GM23338 (cell line): ENCODE measurements at regions not wholly inside any gene's neighbourhood (a gene's known extent, or its start where the extent isn't known, plus 50 kb on each side); places are given as distances from the start of the nearest gene placed in this dataset.

Source experiments
- ATAC-seq: fragments of 200-7000 bp; cut with Tn5 transposase; 3 replicates; pipeline ENCODE4 v1.9.1; 2020
- DNase-seq: peaks from one replicate; pipeline ENCODE4 v3.0.0-alpha.2; 2015; ENCODE audit warnings: low spot score
- H2AFZ ChIP-seq: fragments of 200-600 bp; sonication (generic); 2 replicates; pipeline ENCODE4 v1.8.0; 2016; ENCODE audit warnings: antibody characterized with exemption, mild to moderate bottlenecking, moderate library complexity
- H3F3A ChIP-seq: fragments of 200-600 bp; sonication (generic); replicated peaks from 2 replicates; pipeline ENCODE4 v1.8.0; 2017; ENCODE audit warnings: antibody characterized with exemption, mixed run types, low read depth
- H3K27ac ChIP-seq: fragments of 200-600 bp; sonication (generic); 2 replicates; pipeline ENCODE4 v1.6.1; 2016; ENCODE audit warnings: low read depth
- H3K27me3 ChIP-seq: fragments of 200-600 bp; sonication (generic); 2 replicates; pipeline ENCODE4 v1.8.0; 2016; ENCODE audit warnings: mild to moderate bottlenecking, mixed run types, moderate library complexity; ENCODE audit not compliant: insufficient read depth
- H3K36me3 ChIP-seq: fragments of 200-600 bp; sonication (generic); 2 replicates; pipeline ENCODE4 v1.8.0; 2016; ENCODE audit warnings: mild to moderate bottlenecking; ENCODE audit not compliant: insufficient read depth
- H3K4me1 ChIP-seq: fragments of 200-600 bp; sonication (generic); 2 replicates; pipeline ENCODE4 v1.8.0; 2016; ENCODE audit warnings: mild to moderate bottlenecking, moderate library complexity; ENCODE audit not compliant: insufficient read depth
- H3K4me2 ChIP-seq: fragments of 200-600 bp; sonication (generic); 2 replicates; pipeline ENCODE4 v1.7.1; 2017; ENCODE audit warnings: mixed run types
- H3K4me3 ChIP-seq: fragments of 200-600 bp; sonication (generic); 2 replicates; pipeline ENCODE4 v1.6.1; 2016; ENCODE audit warnings: mixed run types
- H3K79me2 ChIP-seq: fragments of 200-600 bp; sonication (generic); replicated peaks from 2 replicates; pipeline ENCODE4 v1.8.0; 2017; ENCODE audit warnings: mild to moderate bottlenecking; ENCODE audit not compliant: insufficient read depth
- H3K9me2 ChIP-seq: fragments of 200-600 bp; sonication (generic); 2 replicates; pipeline ENCODE4 v1.8.0; 2017; ENCODE audit not compliant: insufficient read depth
- H4K20me1 ChIP-seq: fragments of 200-600 bp; sonication (generic); replicated peaks from 2 replicates; pipeline ENCODE4 v1.8.0; 2017; ENCODE audit warnings: mild to moderate bottlenecking; ENCODE audit not compliant: insufficient read depth
- H3K27ac Mint-ChIP-seq: 2 replicates; pipeline ENCODE4 v1.8.0; 2020; ENCODE audit warnings: inconsistent platforms, mild to moderate bottlenecking, moderate library complexity, mixed read lengths
- H3K27me3 Mint-ChIP-seq: 3 replicates; pipeline ENCODE4 v1.8.0; 2022; ENCODE audit warnings: low read depth, mild to moderate bottlenecking, moderate library complexity, mixed read lengths, inconsistent platforms; ENCODE audit not compliant: insufficient read depth, poor library complexity
- H3K36me3 Mint-ChIP-seq: 3 replicates; pipeline ENCODE4 v1.8.0; 2021; ENCODE audit warnings: low read depth, mild to moderate bottlenecking, inconsistent platforms, moderate library complexity, mixed read lengths
- H3K4me1 Mint-ChIP-seq: 3 replicates; pipeline ENCODE4 v1.8.0; 2020; ENCODE audit warnings: mild to moderate bottlenecking, inconsistent platforms, mixed read lengths
- H3K4me3 Mint-ChIP-seq: 3 replicates; pipeline ENCODE4 v1.8.0; 2021; ENCODE audit warnings: moderate library complexity, mild to moderate bottlenecking, inconsistent platforms, mixed read lengths
- H3K9me3 Mint-ChIP-seq: 3 replicates; pipeline ENCODE4 v1.8.0; 2020; ENCODE audit warnings: moderate library complexity, mild to moderate bottlenecking, inconsistent platforms, mixed read lengths
- CREB1 ChIP-seq: fragments of 250-450 bp; sonication (Bioruptor Pico); IDR thresholded peaks from 2 replicates; pipeline ENCODE4 v1.5.0; 2020; ENCODE audit warnings: low read depth, mild to moderate bottlenecking, moderate library complexity
- EZH2phosphoT487 ChIP-seq: fragments of 200-600 bp; sonication (generic); IDR thresholded peaks from one replicate; pipeline ENCODE4 v1.8.1; 2018; ENCODE audit warnings: antibody characterized with exemption; ENCODE audit not compliant: unreplicated experiment
- JUNB ChIP-seq: IDR thresholded peaks from one replicate; pipeline ENCODE4 v1.6.1; 2016; ENCODE audit warnings: antibody characterized with exemption; ENCODE audit not compliant: unreplicated experiment
- NANOG ChIP-seq: IDR thresholded peaks from 2 replicates; pipeline ENCODE4 v1.6.1; 2016; ENCODE audit warnings: antibody characterized with exemption, borderline replicate concordance
- POLR2AphosphoS5 ChIP-seq: IDR thresholded peaks from 2 replicates; pipeline ENCODE4 v1.6.1; 2016; ENCODE audit warnings: antibody characterized with exemption, low read depth
- STAT1 ChIP-seq: IDR thresholded peaks from one replicate; pipeline ENCODE4 v1.6.1; 2016; ENCODE audit warnings: antibody characterized with exemption; ENCODE audit not compliant: unreplicated experiment
- ZNF114 ChIP-seq: fragments of 250-450 bp; sonication (Bioruptor Pico); IDR thresholded peaks from 2 replicates; pipeline ENCODE4 v1.5.0; 2020; ENCODE audit warnings: mild to moderate bottlenecking, moderate library complexity
- ZNF331 ChIP-seq: fragments of 250-450 bp; sonication (Bioruptor Pico); IDR thresholded peaks from 2 replicates; pipeline ENCODE4 v1.5.0; 2020; ENCODE audit warnings: low read depth, mild to moderate bottlenecking, moderate library complexity
- TF ChIP-seq, protein P1 (sequence below): IDR thresholded peaks from 2 replicates; pipeline ENCODE4 v1.6.1; 2016; ENCODE audit warnings: antibody characterized with exemption
- TF ChIP-seq, protein P2 (sequence below), 2 experiments: fragments of 200-600 bp in 1 of 2; sonication (generic) in 1 of 2; conservative IDR thresholded peaks; 2 replicates each; pipeline versions ENCODE4 v1.5.1 to v1.6.1; 2016 to 2017; ENCODE audit warnings: antibody characterized with exemption in 2 of 2, low read depth in 2 of 2, mild to moderate bottlenecking in 2 of 2, moderate library complexity in 1 of 2
- TF ChIP-seq, protein P3 (sequence below): IDR thresholded peaks from one replicate; pipeline ENCODE4 v1.6.1; 2018; ENCODE audit warnings: antibody characterized with exemption; ENCODE audit not compliant: unreplicated experiment

DNA sequence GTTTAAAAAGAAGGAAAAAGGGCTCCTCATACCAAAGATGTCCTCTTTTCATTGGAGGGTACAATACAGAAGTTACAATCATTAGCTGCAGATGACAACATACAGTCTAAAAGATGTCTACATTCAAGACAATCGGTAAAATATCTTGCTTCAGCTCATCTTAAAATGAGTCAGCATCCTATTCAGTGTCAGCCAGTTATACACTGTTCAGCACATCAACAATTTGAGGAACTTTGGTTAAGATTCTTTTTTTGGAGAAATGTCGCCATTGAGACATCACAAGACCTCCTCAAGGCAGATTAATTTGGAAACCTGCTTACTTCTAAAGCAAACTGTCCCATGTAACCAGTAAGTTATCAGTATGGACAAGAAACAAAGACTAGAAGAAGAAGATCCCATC is 100.7 kb upstream of the SLC38A4 start:
- no peak overlapping the region for H2AFZ ChIP-seq
- H3K4me3 ChIP-seq = no peak overlapping the region
- peaks cover 4% of the 10 kb centered on the region for H3K36me3 Mint-ChIP-seq
- no peak for ATAC-seq
- H3K4me1 Mint-ChIP-seq = no peaks in the 10 kb centered on the region
- H4K20me1 ChIP-seq = no peaks in the 10 kb centered on the region
- H3F3A ChIP-seq = no peaks in the 10 kb centered on the region
- H3K79me2 ChIP-seq = no peaks in the 10 kb centered on the region
- no peak overlapping the region for H3K4me2 ChIP-seq
- peaks cover 4% of the 10 kb centered on the region for H3K27me3 Mint-ChIP-seq
- no peaks in the 10 kb centered on the region for H3K36me3 ChIP-seq
- H3K27ac ChIP-seq = no peak overlapping the region
- TF ChIP-seq, protein P1, sequence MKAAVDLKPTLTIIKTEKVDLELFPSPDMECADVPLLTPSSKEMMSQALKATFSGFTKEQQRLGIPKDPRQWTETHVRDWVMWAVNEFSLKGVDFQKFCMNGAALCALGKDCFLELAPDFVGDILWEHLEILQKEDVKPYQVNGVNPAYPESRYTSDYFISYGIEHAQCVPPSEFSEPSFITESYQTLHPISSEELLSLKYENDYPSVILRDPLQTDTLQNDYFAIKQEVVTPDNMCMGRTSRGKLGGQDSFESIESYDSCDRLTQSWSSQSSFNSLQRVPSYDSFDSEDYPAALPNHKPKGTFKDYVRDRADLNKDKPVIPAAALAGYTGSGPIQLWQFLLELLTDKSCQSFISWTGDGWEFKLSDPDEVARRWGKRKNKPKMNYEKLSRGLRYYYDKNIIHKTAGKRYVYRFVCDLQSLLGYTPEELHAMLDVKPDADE = no peak
- TF ChIP-seq NANOG (no peak), ZNF331 (CRISPR knock-in tag) (no peak)
- DNase-seq = no peak
- no peak overlapping the region for H3K4me3 Mint-ChIP-seq
- peaks cover 6% of the 10 kb centered on the region for H3K9me3 Mint-ChIP-seq
- peaks cover 3% of the 10 kb centered on the region; the same call in 1 of the 2 replicates for H3K9me2 ChIP-seq
- no peaks in the 10 kb centered on the region for H3K27me3 ChIP-seq
- H3K4me1 ChIP-seq = no peaks in the 10 kb centered on the region
- no peak overlapping the region for H3K27ac Mint-ChIP-seq

- Histone ChIP-seq H3K36me3 (no peaks in the 10 kb centered on the region), H3K4me3 (no peak overlapping the region), H3F3A (no peaks in the 10 kb centered on the region), H3K9me2 (peaks cover 3% of the 10 kb centered on the region; the same call in 1 of the 2 replicates), H3K4me2 (no peak overlapping the region), H3K4me1 (no peaks in the 10 kb centered on the region), H3K79me2 (no peaks in the 10 kb centered on the region), H3K27me3 (no peaks in the 10 kb centered on the region), H4K20me1 (no peaks in the 10 kb centered on the region), H3K27ac (no peak overlapping the region), H2AFZ (no peak overlapping the region)
- no peak for ATAC-seq
- Mint-ChIP-seq H3K4me3 (no peak overlapping the region), H3K9me3 (peaks cover 15% of the 10 kb centered on the region), H3K27me3 (peaks cover 4% of the 10 kb centered on the region), H3K36me3 (peaks cover 10% of the 10 kb centered on the region), H3K4me1 (no peaks in the 10 kb centered on the region), H3K27ac (no peak overlapping the region)
- TF ChIP-seq, protein P2, sequence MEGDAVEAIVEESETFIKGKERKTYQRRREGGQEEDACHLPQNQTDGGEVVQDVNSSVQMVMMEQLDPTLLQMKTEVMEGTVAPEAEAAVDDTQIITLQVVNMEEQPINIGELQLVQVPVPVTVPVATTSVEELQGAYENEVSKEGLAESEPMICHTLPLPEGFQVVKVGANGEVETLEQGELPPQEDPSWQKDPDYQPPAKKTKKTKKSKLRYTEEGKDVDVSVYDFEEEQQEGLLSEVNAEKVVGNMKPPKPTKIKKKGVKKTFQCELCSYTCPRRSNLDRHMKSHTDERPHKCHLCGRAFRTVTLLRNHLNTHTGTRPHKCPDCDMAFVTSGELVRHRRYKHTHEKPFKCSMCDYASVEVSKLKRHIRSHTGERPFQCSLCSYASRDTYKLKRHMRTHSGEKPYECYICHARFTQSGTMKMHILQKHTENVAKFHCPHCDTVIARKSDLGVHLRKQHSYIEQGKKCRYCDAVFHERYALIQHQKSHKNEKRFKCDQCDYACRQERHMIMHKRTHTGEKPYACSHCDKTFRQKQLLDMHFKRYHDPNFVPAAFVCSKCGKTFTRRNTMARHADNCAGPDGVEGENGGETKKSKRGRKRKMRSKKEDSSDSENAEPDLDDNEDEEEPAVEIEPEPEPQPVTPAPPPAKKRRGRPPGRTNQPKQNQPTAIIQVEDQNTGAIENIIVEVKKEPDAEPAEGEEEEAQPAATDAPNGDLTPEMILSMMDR (conservative IDR thresholded peaks at IDR 0.05; ENCODE audit: low read depth in 2 of 2) = no peak
- TF ChIP-seq ZNF114 (CRISPR knock-in tag) = no peak
- TF ChIP-seq, protein P3, sequence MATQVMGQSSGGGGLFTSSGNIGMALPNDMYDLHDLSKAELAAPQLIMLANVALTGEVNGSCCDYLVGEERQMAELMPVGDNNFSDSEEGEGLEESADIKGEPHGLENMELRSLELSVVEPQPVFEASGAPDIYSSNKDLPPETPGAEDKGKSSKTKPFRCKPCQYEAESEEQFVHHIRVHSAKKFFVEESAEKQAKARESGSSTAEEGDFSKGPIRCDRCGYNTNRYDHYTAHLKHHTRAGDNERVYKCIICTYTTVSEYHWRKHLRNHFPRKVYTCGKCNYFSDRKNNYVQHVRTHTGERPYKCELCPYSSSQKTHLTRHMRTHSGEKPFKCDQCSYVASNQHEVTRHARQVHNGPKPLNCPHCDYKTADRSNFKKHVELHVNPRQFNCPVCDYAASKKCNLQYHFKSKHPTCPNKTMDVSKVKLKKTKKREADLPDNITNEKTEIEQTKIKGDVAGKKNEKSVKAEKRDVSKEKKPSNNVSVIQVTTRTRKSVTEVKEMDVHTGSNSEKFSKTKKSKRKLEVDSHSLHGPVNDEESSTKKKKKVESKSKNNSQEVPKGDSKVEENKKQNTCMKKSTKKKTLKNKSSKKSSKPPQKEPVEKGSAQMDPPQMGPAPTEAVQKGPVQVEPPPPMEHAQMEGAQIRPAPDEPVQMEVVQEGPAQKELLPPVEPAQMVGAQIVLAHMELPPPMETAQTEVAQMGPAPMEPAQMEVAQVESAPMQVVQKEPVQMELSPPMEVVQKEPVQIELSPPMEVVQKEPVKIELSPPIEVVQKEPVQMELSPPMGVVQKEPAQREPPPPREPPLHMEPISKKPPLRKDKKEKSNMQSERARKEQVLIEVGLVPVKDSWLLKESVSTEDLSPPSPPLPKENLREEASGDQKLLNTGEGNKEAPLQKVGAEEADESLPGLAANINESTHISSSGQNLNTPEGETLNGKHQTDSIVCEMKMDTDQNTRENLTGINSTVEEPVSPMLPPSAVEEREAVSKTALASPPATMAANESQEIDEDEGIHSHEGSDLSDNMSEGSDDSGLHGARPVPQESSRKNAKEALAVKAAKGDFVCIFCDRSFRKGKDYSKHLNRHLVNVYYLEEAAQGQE = no peak
- no peak for TF ChIP-seq EZH2phosphoT487
- TF ChIP-seq CREB1 (CRISPR knock-in tag) = no peak
- TF ChIP-seq STAT1 = no peak
- no peak for TF ChIP-seq ZNF331 (CRISPR knock-in tag)
- TF ChIP-seq, protein P1 = no peak
- no peak for TF ChIP-seq NANOG
- no peak for TF ChIP-seq JUNB
- TF ChIP-seq POLR2AphosphoS5 = no peak
- DNase-seq = no peak
Measured at GRCh38 chr12:46930101-46930500, 104.3 kb upstream of the SLC38A4 start.
